ENCODE measurements at regions not wholly inside any gene's neighbourhood (a gene's known extent, or its start where the extent isn't known, plus 50 kb on each side); places are given as distances from the start of the nearest gene placed in this dataset.

GRCh38 chr5:72587661-72588308, 80.6 kb upstream of the ZNF366 start (continued):
- TF ChIP-seq HNRNPUL1 (IDR thresholded peaks at IDR 0.05; ENCODE audit: low read length) (no peak), SUPT5H (IDR thresholded peaks at IDR 0.05) (no peak), PML (IDR thresholded peaks at IDR 0.05; ENCODE audit: low read length) (no peak), PHF8 (IDR thresholded peaks at IDR 0.05; ENCODE audit: borderline replicate concordance, low read length) (no peak), KLF1 (tag; IDR thresholded peaks at IDR 0.05) (no peak), ZNF133 (CRISPR knock-in tag; IDR thresholded peaks at IDR 0.05) (no peak), MAZ (CRISPR knock-in tag; conservative IDR thresholded peaks at IDR 0.05 in 1 of 2, IDR thresholded peaks at IDR 0.05 in 1 of 2) (no peak; a peak in 1 of 4 replicates), NCOA4 (IDR thresholded peaks at IDR 0.05; ENCODE audit: partially characterized antibody) (no peak), ADNP (tag; IDR thresholded peaks at IDR 0.05) (no peak), ZNF274 (IDR thresholded peaks at IDR 0.05; ENCODE audit: borderline replicate concordance, low read depth, low read length) (no peak), RFX7 (CRISPR knock-in tag; IDR thresholded peaks at IDR 0.05) (no peak), MXI1 (IDR thresholded peaks at IDR 0.05; ENCODE audit: low read depth, low read length) (no peak), GATA2 (CRISPR knock-in tag; IDR thresholded peaks at IDR 0.05) (no peak), CBX1 (IDR thresholded peaks at IDR 0.05; ENCODE audit: low read depth) (no peak), RBM14 (IDR thresholded peaks at IDR 0.05; ENCODE audit: borderline replicate concordance, insufficient read depth, low read depth, low read length) (no peak), POLR2A (conservative IDR thresholded peaks at IDR 0.05) (no peak), GTF2B (IDR thresholded peaks at IDR 0.05; ENCODE audit: extremely low read depth, insufficient read length) (no peak), ZFP91 (CRISPR knock-in tag; IDR thresholded peaks at IDR 0.05) (no peak), ZNF77 (CRISPR knock-in tag; IDR thresholded peaks at IDR 0.05) (no peak), SIN3A (IDR thresholded peaks at IDR 0.05; ENCODE audit: borderline replicate concordance in 2 of 2, control insufficient read depth in 1 of 2, low read depth in 2 of 2, low read length in 2 of 2) (no peak), LCOR (CRISPR knock-in tag; IDR thresholded peaks at IDR 0.05) (no peak), TEAD1 (CRISPR knock-in tag; IDR thresholded peaks at IDR 0.05) (no peak; a peak in 1 of 4 replicates)
- TF ChIP-seq, protein P1, sequence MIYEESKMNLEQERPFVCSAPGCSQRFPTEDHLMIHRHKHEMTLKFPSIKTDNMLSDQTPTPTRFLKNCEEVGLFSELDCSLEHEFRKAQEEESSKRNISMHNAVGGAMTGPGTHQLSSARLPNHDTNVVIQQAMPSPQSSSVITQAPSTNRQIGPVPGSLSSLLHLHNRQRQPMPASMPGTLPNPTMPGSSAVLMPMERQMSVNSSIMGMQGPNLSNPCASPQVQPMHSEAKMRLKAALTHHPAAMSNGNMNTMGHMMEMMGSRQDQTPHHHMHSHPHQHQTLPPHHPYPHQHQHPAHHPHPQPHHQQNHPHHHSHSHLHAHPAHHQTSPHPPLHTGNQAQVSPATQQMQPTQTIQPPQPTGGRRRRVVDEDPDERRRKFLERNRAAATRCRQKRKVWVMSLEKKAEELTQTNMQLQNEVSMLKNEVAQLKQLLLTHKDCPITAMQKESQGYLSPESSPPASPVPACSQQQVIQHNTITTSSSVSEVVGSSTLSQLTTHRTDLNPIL (CRISPR knock-in tag; IDR thresholded peaks at IDR 0.05) = no peak
- TF ChIP-seq, protein P2, sequence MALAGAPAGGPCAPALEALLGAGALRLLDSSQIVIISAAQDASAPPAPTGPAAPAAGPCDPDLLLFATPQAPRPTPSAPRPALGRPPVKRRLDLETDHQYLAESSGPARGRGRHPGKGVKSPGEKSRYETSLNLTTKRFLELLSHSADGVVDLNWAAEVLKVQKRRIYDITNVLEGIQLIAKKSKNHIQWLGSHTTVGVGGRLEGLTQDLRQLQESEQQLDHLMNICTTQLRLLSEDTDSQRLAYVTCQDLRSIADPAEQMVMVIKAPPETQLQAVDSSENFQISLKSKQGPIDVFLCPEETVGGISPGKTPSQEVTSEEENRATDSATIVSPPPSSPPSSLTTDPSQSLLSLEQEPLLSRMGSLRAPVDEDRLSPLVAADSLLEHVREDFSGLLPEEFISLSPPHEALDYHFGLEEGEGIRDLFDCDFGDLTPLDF (CRISPR knock-in tag; IDR thresholded peaks at IDR 0.05) = no peak
